ENCODE measurements at regions not wholly inside any gene's neighbourhood (a gene's known extent, or its start where the extent isn't known, plus 50 kb on each side); places are given as distances from the start of the nearest gene placed in this dataset.

DNA sequence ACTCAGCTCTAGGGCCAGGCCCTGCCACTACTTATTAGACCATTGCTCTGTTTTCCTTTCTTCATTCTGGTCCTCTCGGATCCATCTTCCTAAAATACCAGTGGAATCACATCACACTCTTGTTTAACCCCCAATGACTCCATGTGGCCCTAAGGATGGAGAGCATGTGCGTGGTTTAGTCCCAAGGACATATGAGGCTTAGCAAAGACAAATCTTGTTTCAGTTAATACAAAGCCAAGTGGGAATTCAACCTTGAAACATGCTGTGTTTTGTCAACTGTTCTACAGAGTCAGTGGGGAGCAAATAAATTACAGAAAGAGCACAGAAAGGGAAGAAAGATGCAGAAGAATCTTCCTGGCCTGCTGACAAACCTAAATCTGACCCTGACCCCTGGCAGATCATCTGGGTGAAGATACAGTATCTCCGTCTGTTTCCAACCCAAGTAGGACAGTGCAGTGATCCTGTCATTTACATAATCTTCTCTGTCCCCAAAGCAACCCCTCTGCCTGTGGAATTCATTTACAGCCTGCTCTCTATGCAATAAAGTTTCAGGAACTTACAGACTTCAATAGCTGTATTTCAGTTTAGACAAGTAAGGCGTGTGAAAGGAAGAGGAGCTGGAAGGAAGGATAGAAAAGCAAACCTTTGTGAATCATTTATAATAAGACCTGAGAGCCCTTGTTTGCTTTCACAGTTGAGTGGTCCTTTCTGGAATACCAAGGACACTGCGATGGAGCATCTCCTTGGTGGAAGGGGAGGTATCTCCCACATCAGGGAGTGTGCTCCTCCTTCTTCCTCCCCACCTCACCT lies 144.0 kb downstream of the THBS2 start:
- DNase-seq, result no peak
- Histone ChIP-seq H3K27ac (peak overlapping the region in 3 of 4 donors; percentile 23 to 40 (median 28)), H3K4me1 (peaks cover 0 to 15% (median 10%) of the 10 kb centered on the region in 4 donors), H3K9me3 (no peaks in the 10 kb centered on the region), H3K4me3 (no peak overlapping the region), H3K27me3 (no peaks in the 10 kb centered on the region), H3K36me3 (no peaks in the 10 kb centered on the region)
- 66 to 74% methylated on average over 5 of the region's 5 CpGs for WGBS, 2 donors
- intact Hi-C loops (cut with DNase I), result no loop called here
- TF ChIP-seq POLR2A (IDR thresholded peaks at IDR 0.05), result no peak
- TF ChIP-seq POLR2AphosphoS5 (IDR thresholded peaks at IDR 0.05), result peak in 3 of 4 donors; percentile 14 to 29 (median 26)

DNA sequence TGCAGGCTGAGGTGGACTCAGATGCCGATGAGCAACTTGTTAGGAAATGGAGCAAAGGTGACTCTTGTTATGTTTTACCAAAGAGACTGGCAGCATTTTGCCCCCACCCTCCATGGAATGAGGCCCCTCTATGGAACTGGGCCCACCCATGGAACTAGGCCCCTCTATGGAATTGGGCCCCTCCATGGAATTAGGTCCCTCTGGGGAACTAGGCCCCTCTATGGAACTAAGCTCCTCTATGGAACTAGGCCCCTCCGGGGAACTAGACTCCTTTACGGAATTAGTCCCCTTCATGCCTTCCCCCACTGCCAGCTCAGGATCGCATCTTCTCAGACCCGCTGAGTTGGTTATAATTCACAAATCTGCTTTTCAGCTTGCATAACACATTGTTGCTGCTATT lies 144.9 kb downstream of the THBS2 start:
- Histone ChIP-seq H3K9me3 (no peaks in the 10 kb centered on the region), H3K4me3 (no peak overlapping the region), H3K27ac (peak overlapping the region in 2 of 4 donors; percentile 23 to 40), H3K4me1 (peaks cover 0 to 15% (median 10%) of the 10 kb centered on the region in 4 donors), H3K27me3 (no peaks in the 10 kb centered on the region), H3K36me3 (no peaks in the 10 kb centered on the region)
- TF ChIP-seq POLR2A (IDR thresholded peaks at IDR 0.05) (no peak), POLR2AphosphoS5 (IDR thresholded peaks at IDR 0.05) (no peak), CTCF (IDR thresholded peaks at IDR 0.05) (no peak), EP300 (IDR thresholded peaks at IDR 0.05) (no peak)
- 95 to 97% methylated on average over 5 of the region's 5 CpGs for WGBS, 2 donors
- intact Hi-C loops (cut with DNase I), result no loop called here
- DNase-seq, result no peak

DNA sequence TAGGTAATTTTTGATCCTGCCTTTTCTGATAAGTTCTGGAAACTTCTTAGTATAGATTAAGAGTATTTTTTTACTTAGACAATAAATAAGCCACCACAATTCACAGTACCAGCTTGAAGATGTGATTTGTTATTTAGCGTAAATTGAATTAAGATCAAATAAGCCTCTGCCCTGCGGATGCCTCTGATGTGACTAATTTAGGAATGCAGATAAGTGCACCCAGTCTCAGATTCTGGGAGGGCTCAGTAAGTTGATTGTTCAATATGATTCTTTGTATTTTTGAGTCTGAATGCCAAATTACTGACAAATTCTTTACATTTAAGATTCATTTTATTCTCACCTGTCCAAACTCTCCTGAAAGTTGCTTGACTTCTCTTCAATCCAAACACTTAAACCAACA lies 147.5 kb downstream of the THBS2 start:
- no peak for DNase-seq
- no peak overlapping the region for H3K4me3 ChIP-seq
- no peak overlapping the region for H3K27ac ChIP-seq
- no peaks in the 10 kb centered on the region for H3K27me3 ChIP-seq
- no peaks in the 10 kb centered on the region for H3K9me3 ChIP-seq
- WGBS, 2 donors, result 88 to 90% methylated on average over 2 of the region's 2 CpGs
- intact Hi-C loops (cut with DNase I), result no loop called here
- TF ChIP-seq POLR2AphosphoS5 (IDR thresholded peaks at IDR 0.05) (no peak), CTCF (IDR thresholded peaks at IDR 0.05) (no peak), EP300 (IDR thresholded peaks at IDR 0.05) (no peak), POLR2A (IDR thresholded peaks at IDR 0.05) (no peak)
- H3K36me3 ChIP-seq, result no peaks in the 10 kb centered on the region
- H3K4me1 ChIP-seq, result peaks cover 0 to 15% (median 10%) of the 10 kb centered on the region in 4 donors

GRCh38 chr6:169101981-169102380 lies 151.7 kb downstream of the THBS2 start:
- Histone ChIP-seq H3K4me3 (no peak overlapping the region), H3K27me3 (no peaks in the 10 kb centered on the region), H3K4me1 (peaks cover 0 to 13% (median 6%) of the 10 kb centered on the region in 4 donors), H3K27ac (no peak overlapping the region), H3K9me3 (no peaks in the 10 kb centered on the region), H3K36me3 (no peaks in the 10 kb centered on the region)
- intact Hi-C loops (cut with DNase I), result no loop called here
- TF ChIP-seq EP300 (IDR thresholded peaks at IDR 0.05), result no peak
- no peak for TF ChIP-seq POLR2A (IDR thresholded peaks at IDR 0.05)
- TF ChIP-seq CTCF (IDR thresholded peaks at IDR 0.05), result no peak
- TF ChIP-seq POLR2AphosphoS5 (IDR thresholded peaks at IDR 0.05), result no peak
- no peak for DNase-seq

- H3K36me3 ChIP-seq, result no peaks in the 10 kb centered on the region
- intact Hi-C loops (cut with DNase I), result no loop called here
- H3K9me3 ChIP-seq, result no peaks in the 10 kb centered on the region
- no peak overlapping the region for H3K4me3 ChIP-seq
- H3K27ac ChIP-seq, result no peak overlapping the region
- WGBS, 2 donors, result 71 to 73% methylated on average over 6 of the region's 6 CpGs
- no peaks in the 10 kb centered on the region for H3K27me3 ChIP-seq
- H3K4me1 ChIP-seq, result peaks cover 0 to 13% (median 6%) of the 10 kb centered on the region in 4 donors
- DNase-seq, result no peak
- TF ChIP-seq POLR2A (IDR thresholded peaks at IDR 0.05), result no peak
- no peak for TF ChIP-seq CTCF (IDR thresholded peaks at IDR 0.05)
- TF ChIP-seq POLR2AphosphoS5 (IDR thresholded peaks at IDR 0.05), result no peak
- no peak for TF ChIP-seq EP300 (IDR thresholded peaks at IDR 0.05)
Observed at GRCh38 chr6:169101036-169101805, 152.4 kb downstream of the THBS2 start.
